Fibroblast of skin of right biceps (primary cell): ENCODE measurements at regions not wholly inside any gene's neighbourhood (a gene's known extent, or its start where the extent isn't known, plus 50 kb on each side); places are given as distances from the start of the nearest gene placed in this dataset.
A peak's percentile ranks its signal among the peaks of the same experiment; 100 is the strongest.

ENCODE experiments used
- DNase-seq: peaks from one replicate; pipeline ENCODE4 v3.0.0-alpha.2; 2013

- no peak for DNase-seq
These were observed 92.2 kb upstream of the AGTR1 start for GRCh38 chr3:148605521-148605920.

- no peak for DNase-seq
These were observed 90.7 kb upstream of the AGTR1 start for GRCh38 chr3:148606979-148607378.

GRCh38 chr3:148607491-148607890 lies 90.2 kb upstream of the AGTR1 start:
- no peak for DNase-seq

GRCh38 chr3:148612278-148612677 lies 85.4 kb upstream of the AGTR1 start:
- DNase-seq, result no peak

GRCh38 chr3:148615382-148615781 lies 82.3 kb upstream of the AGTR1 start:
- peak; percentile 22 for DNase-seq

GRCh38 chr3:148625095-148625736 lies 72.5 kb upstream of the AGTR1 start:
- no peak for DNase-seq

- DNase-seq, result no peak
These were observed 71.7 kb upstream of the AGTR1 start for GRCh38 chr3:148625991-148626390.

- DNase-seq, result no peak
These were observed 68.7 kb upstream of the AGTR1 start for GRCh38 chr3:148629006-148629405.

- DNase-seq, result peak; percentile 12
These were observed 66.4 kb upstream of the AGTR1 start for GRCh38 chr3:148631124-148631903.

GRCh38 chr3:148641722-148642121 lies 56.0 kb upstream of the AGTR1 start:
- no peak for DNase-seq

- DNase-seq, result peak; percentile 29
These were observed 55.5 kb upstream of the AGTR1 start for GRCh38 chr3:148642214-148642613.

- peak; percentile 71 for DNase-seq
These were observed 55.1 kb upstream of the AGTR1 start for GRCh38 chr3:148642616-148643015.

GRCh38 chr3:148643389-148643840 lies 54.3 kb upstream of the AGTR1 start:
- peak; percentile 81 for DNase-seq

GRCh38 chr3:148646126-148646665 lies 51.5 kb upstream of the AGTR1 start:
- DNase-seq, result peak; percentile 31
